HG03097 (cell line): ENCODE measurements at regions not wholly inside any gene's neighbourhood (a gene's known extent, or its start where the extent isn't known, plus 50 kb on each side); places are given as distances from the start of the nearest gene placed in this dataset.
A peak's percentile ranks its signal among the peaks of the same experiment; 100 is the strongest.
"Not testable (repeated sequence)": the region's sequence is repeated elsewhere in the genome, so short reads cannot be mapped to it uniquely, and the experiment has no call there.

ENCODE experiments used
- ATAC-seq: cut with Tn5 transposase; IDR thresholded peaks from one replicate; pipeline ENCODE4 v1.9.1; 2021; ENCODE audit not compliant: unreplicated experiment, low FRiP score

- ATAC-seq: no peak
Observed at GRCh38 chr10:59025981-59026765, 150.3 kb upstream of the PHYHIPL start.

- ATAC-seq: no peak
Observed at GRCh38 chr10:59027975-59028655, 148.3 kb upstream of the PHYHIPL start.

- no peak for ATAC-seq
Observed at GRCh38 chr10:59033622-59034021, 142.8 kb upstream of the PHYHIPL start.

- no peak for ATAC-seq
Observed at GRCh38 chr10:59036311-59037017, 140.0 kb upstream of the PHYHIPL start.

GRCh38 chr10:59037018-59037389, 139.4 kb upstream of the PHYHIPL start:
- no peak for ATAC-seq

- ATAC-seq: no peak
Observed at GRCh38 chr10:59037506-59037905, 138.9 kb upstream of the PHYHIPL start.

GRCh38 chr10:59043358-59043757, 133.1 kb upstream of the PHYHIPL start:
- not testable (repeated sequence) for ATAC-seq

- no peak for ATAC-seq
Observed at GRCh38 chr10:59047180-59047579, 129.3 kb upstream of the PHYHIPL start.

GRCh38 chr10:59047957-59048618, 128.4 kb upstream of the PHYHIPL start:
- peak; percentile 73 for ATAC-seq

GRCh38 chr10:59053502-59053901, 122.9 kb upstream of the PHYHIPL start:
- ATAC-seq: not testable (repeated sequence)

- no peak for ATAC-seq
Observed at GRCh38 chr10:59055045-59055444, 121.4 kb upstream of the PHYHIPL start.

- no peak for ATAC-seq
Observed at GRCh38 chr10:59057345-59057744, 119.1 kb upstream of the PHYHIPL start.

- ATAC-seq: no peak
Observed at GRCh38 chr10:59060852-59061251, 115.6 kb upstream of the PHYHIPL start.

GRCh38 chr10:59063491-59063890, 113.0 kb upstream of the PHYHIPL start:
- no peak for ATAC-seq

- no peak for ATAC-seq
Observed at GRCh38 chr10:59064080-59064692, 112.3 kb upstream of the PHYHIPL start.

- no peak for ATAC-seq
Observed at GRCh38 chr10:59064759-59065539, 111.5 kb upstream of the PHYHIPL start.

GRCh38 chr10:59068581-59069191, 107.8 kb upstream of the PHYHIPL start:
- ATAC-seq: no peak

- ATAC-seq: no peak
Observed at GRCh38 chr10:59072038-59072437, 104.4 kb upstream of the PHYHIPL start.

- ATAC-seq: no peak
Observed at GRCh38 chr10:59073456-59074053, 102.9 kb upstream of the PHYHIPL start.
